ENCODE measurements at regions not wholly inside any gene's neighbourhood (a gene's known extent, or its start where the extent isn't known, plus 50 kb on each side); places are given as distances from the start of the nearest gene placed in this dataset.
A peak's percentile ranks its signal among the peaks of the same experiment; 100 is the strongest.
"Not testable (repeated sequence)": the region's sequence is repeated elsewhere in the genome, so short reads cannot be mapped to it uniquely, and the experiment has no call there.

GRCh38 chr17:63293323-63294075, 152.6 kb downstream of the CYB561 start:
- DNase-seq (ENCODE audit: low read depth in 2 of 2), result no peak

GRCh38 chr17:63294776-63295175, 151.3 kb downstream of the CYB561 start:
- no peak for DNase-seq (ENCODE audit: low read depth in 2 of 2)

GRCh38 chr17:63295288-63295687, 150.8 kb downstream of the CYB561 start:
- DNase-seq (ENCODE audit: low read depth in 2 of 2), result no peak

GRCh38 chr17:63295839-63296590, 150.1 kb downstream of the CYB561 start:
- DNase-seq (ENCODE audit: low read depth in 2 of 2), result no peak

- DNase-seq (ENCODE audit: low read depth in 2 of 2), result not testable (repeated sequence)
Measured at GRCh38 chr17:63298916-63299315, 147.2 kb downstream of the CYB561 start.

GRCh38 chr17:63304704-63305261, 141.3 kb downstream of the CYB561 start:
- DNase-seq (ENCODE audit: low read depth in 2 of 2), result no peak

- DNase-seq (ENCODE audit: low read depth in 2 of 2), result no peak
Measured at GRCh38 chr17:63305857-63306256, 140.2 kb downstream of the CYB561 start.

- no peak for DNase-seq (ENCODE audit: low read depth in 2 of 2)
Measured at GRCh38 chr17:63306855-63307254, 139.3 kb downstream of the CYB561 start.

- DNase-seq (ENCODE audit: low read depth in 2 of 2), result no peak
Measured at GRCh38 chr17:63308272-63308671, 137.8 kb downstream of the CYB561 start.

GRCh38 chr17:63309021-63309420, 137.1 kb downstream of the CYB561 start:
- DNase-seq (ENCODE audit: low read depth in 2 of 2), result no peak

- DNase-seq (ENCODE audit: low read depth in 2 of 2), result peak; percentile 17 to 31
Measured at GRCh38 chr17:63311416-63311937, 134.6 kb downstream of the CYB561 start.

- DNase-seq (ENCODE audit: low read depth in 2 of 2), result no peak
Measured at GRCh38 chr17:63314761-63315160, 131.3 kb downstream of the CYB561 start.

- no peak for DNase-seq (ENCODE audit: low read depth in 2 of 2)
Measured at GRCh38 chr17:63316100-63316499, 130.0 kb downstream of the CYB561 start.

GRCh38 chr17:63317166-63317840, 128.8 kb downstream of the CYB561 start:
- no peak for DNase-seq (ENCODE audit: low read depth in 2 of 2)

- DNase-seq (ENCODE audit: low read depth in 2 of 2), result no peak
Measured at GRCh38 chr17:63325808-63326207, 120.3 kb downstream of the CYB561 start.

- DNase-seq (ENCODE audit: low read depth in 2 of 2), result no peak
Measured at GRCh38 chr17:63329876-63330275, 116.2 kb downstream of the CYB561 start.

GRCh38 chr17:63331301-63332061, 114.6 kb downstream of the CYB561 start:
- DNase-seq (ENCODE audit: low read depth in 2 of 2), result no peak

- no peak for DNase-seq (ENCODE audit: low read depth in 2 of 2)
Measured at GRCh38 chr17:63332286-63332685, 113.8 kb downstream of the CYB561 start.

GRCh38 chr17:63333869-63334268, 112.2 kb downstream of the CYB561 start:
- no peak for DNase-seq (ENCODE audit: low read depth in 2 of 2)

- no peak for DNase-seq (ENCODE audit: low read depth in 2 of 2)
Measured at GRCh38 chr17:63335831-63336230, 110.3 kb downstream of the CYB561 start.

- DNase-seq (ENCODE audit: low read depth in 2 of 2), result no peak
Measured at GRCh38 chr17:63337579-63337978, 108.5 kb downstream of the CYB561 start.

Measured in fibroblast of skin of left biceps (primary cell).